Fibroblast of lung (primary cell): ENCODE measurements at regions not wholly inside any gene's neighbourhood (a gene's known extent, or its start where the extent isn't known, plus 50 kb on each side); places are given as distances from the start of the nearest gene placed in this dataset.

Experiments used
- DNase-seq, 2 donors: peaks; one replicate each; pipeline versions ENCODE4 v3.0.0 to v3.0.0-alpha.2; 2010; ENCODE audit warnings: low read depth in 2 of 2
- H2AFZ ChIP-seq: 2 replicates; pipeline ENCODE4 v1.5.1; 2012; ENCODE audit warnings: low read length, control low read depth, inconsistent platforms
- H3K27ac ChIP-seq: 2 replicates; pipeline ENCODE4 v1.5.1; 2011; ENCODE audit warnings: low read length, control low read depth; ENCODE audit not compliant: insufficient read depth
- H3K27me3 ChIP-seq: 2 replicates; pipeline ENCODE4 v1.5.1; 2011; ENCODE audit warnings: mild to moderate bottlenecking, low read length; ENCODE audit not compliant: control insufficient read depth, insufficient read depth
- H3K36me3 ChIP-seq: 2 replicates; pipeline ENCODE4 v1.5.1; 2011; ENCODE audit warnings: low read length; ENCODE audit not compliant: control insufficient read depth, insufficient read depth
- H3K4me1 ChIP-seq: 2 replicates; pipeline ENCODE4 v1.5.1; 2011; ENCODE audit warnings: low read length; ENCODE audit not compliant: control insufficient read depth, insufficient read depth; ENCODE audit errors: extremely low read depth
- H3K4me2 ChIP-seq: 2 replicates; pipeline ENCODE4 v1.5.1; 2011; ENCODE audit warnings: low read length, control low read depth; ENCODE audit not compliant: insufficient read depth; ENCODE audit errors: extremely low read depth
- H3K4me3 ChIP-seq, 4 experiments: fragments of 200-600 bp in 1 of 4; sonication (generic) in 1 of 4; replicated peaks in 1 of 4; 2 replicates each; pipeline ENCODE4 v1.5.1; 2011 to 2016; ENCODE audit warnings: low read length in 4 of 4, low read depth in 3 of 4, mild to moderate bottlenecking in 3 of 4, control low read depth in 2 of 4, inconsistent platforms in 1 of 4, mixed read lengths in 1 of 4; ENCODE audit not compliant: insufficient read depth in 1 of 4; ENCODE audit errors: control extremely low read depth in 1 of 4
- H3K79me2 ChIP-seq: 2 replicates; pipeline ENCODE4 v1.5.1; 2012; ENCODE audit warnings: mild to moderate bottlenecking, low read length, inconsistent platforms; ENCODE audit not compliant: control insufficient read depth, insufficient read depth
- H3K9ac ChIP-seq: 2 replicates; pipeline ENCODE4 v1.5.1; 2011; ENCODE audit warnings: mild to moderate bottlenecking, low read length, control low read depth; ENCODE audit not compliant: insufficient read depth
- H3K9me3 ChIP-seq: 2 replicates; pipeline ENCODE4 v1.5.1; 2012; ENCODE audit warnings: low read depth, low read length; ENCODE audit not compliant: control insufficient read depth, insufficient read depth
- H4K20me1 ChIP-seq: 2 replicates; pipeline ENCODE4 v1.5.1; 2011; ENCODE audit warnings: low read length; ENCODE audit not compliant: control insufficient read depth, insufficient read depth; ENCODE audit errors: extremely low read depth
- CTCF ChIP-seq, 2 donors: IDR thresholded peaks in 1 of 2; conservative IDR thresholded peaks in 1 of 2; 1 replicate in 1 of 2; 2 replicates in 1 of 2; pipeline ENCODE4 v1.5.1; 2011 to 2012; ENCODE audit warnings: low read length in 2 of 2, control low read depth in 1 of 2, inconsistent platforms in 1 of 2, low read depth in 1 of 2, mild to moderate bottlenecking in 1 of 2
- EZH2 ChIP-seq: IDR thresholded peaks from 2 replicates; pipeline ENCODE4 v1.5.1; 2012; ENCODE audit warnings: low read length, control low read depth, mild to moderate bottlenecking; ENCODE audit errors: missing control alignments

DNA sequence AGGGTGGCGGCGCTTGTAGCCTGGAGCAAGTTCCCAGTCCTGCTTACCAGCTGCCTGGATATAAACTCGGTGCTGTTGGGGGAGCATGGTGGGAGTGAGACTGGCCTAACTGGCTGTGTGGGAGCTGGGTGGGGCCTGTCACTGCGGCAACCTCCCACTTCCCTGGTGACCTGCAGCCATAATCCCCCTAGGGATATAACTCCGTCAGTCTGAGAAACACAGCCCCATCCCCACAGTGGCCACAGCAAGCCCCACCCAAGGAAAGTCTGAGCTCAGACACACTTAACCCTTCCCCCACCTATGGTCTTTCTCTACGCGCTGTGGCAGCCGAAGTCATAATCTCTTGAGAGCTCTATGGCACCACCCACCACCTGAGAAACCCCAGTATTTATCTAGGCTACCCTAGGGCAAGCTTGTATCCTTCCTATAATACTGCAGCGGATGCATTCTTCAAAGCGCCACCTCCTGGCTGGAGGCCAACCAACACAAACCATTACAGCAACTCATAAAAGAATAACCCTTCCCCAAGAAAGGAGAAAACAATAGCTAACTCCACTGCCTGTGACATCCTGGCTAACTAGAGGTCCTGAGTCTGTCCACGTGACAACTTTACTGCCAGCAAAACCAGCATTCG is 57.4 kb downstream of the ZNF648 start:
- Histone ChIP-seq H3K4me3 (no peak overlapping the region), H4K20me1 (no peaks in the 10 kb centered on the region), H3K4me1 (no peaks in the 10 kb centered on the region), H3K4me2 (no peak overlapping the region), H3K9ac (no peak overlapping the region), H3K9me3 (no peaks in the 10 kb centered on the region), H3K36me3 (no peaks in the 10 kb centered on the region), H3K27me3 (no peaks in the 10 kb centered on the region), H3K79me2 (no peaks in the 10 kb centered on the region), H3K27ac (no peak overlapping the region), H2AFZ (no peak overlapping the region)
- no peak for DNase-seq
- TF ChIP-seq EZH2: no peak
- TF ChIP-seq CTCF (conservative IDR thresholded peaks at IDR 0.05 in 1 of 2, IDR thresholded peaks at IDR 0.05 in 1 of 2; ENCODE audit: low read depth in 1 of 2, low read length in 2 of 2): no peak

DNA sequence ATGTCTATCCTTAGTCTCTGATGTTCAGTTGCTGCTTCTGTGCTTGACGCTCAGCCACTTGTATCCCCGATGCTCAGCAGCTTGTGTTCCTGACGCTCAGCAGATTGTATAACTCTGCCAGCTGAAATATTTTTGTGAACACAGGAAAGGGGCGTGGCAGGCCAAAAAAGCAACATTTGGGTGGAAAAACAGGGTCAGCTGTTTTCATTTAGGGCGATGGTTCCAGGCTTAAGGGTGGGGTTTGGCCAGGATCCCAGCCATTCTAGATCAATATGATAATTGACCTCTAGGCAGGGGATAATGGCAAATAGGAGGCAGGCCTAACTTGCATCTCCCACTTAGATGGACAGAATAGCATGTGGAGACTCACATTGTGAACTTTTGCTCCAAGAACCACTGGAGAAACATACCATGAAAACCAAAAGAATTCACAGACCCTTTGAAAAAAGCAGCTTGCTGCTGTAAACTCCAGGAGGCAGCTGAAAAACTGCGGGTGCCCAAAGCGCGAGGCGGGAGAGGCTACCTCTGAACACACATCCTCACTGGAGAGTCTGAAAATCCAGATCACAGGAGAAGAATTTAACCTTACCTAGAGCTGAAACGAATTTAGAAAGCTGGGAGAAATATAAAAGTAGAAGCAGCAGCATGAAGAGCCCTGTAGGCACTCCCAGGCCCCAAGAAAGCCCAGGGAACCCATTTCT is 58.3 kb downstream of the ZNF648 start:
- Histone ChIP-seq H2AFZ (no peak overlapping the region), H3K27ac (no peak overlapping the region)

DNA sequence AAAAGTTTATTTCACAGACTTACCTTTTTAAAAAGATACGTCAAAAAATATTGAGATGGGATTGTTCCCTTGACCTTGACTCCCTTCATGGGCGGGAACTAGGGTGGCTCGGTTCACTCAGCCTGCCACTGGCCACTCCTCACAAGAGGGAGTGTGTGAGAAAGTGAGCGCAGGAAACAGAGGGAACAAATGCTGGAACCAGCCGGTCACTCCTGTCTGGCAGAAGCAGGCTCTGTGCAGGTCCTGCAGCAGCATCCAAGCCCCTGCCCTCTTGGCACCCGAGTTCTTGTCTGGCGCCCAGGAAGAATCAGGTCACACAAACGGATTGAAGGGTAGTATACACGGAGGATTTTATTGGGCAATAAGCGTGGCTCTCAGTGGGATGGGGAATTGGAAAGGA is 58.9 kb downstream of the ZNF648 start:
- H4K20me1 ChIP-seq: no peaks in the 10 kb centered on the region
- no peak overlapping the region for H2AFZ ChIP-seq
- no peak overlapping the region for H3K27ac ChIP-seq
- no peak for TF ChIP-seq EZH2
- H3K9me3 ChIP-seq: no peaks in the 10 kb centered on the region
- DNase-seq: no peak
- H3K27me3 ChIP-seq: no peaks in the 10 kb centered on the region
- H3K4me3 ChIP-seq: no peak overlapping the region
- no peaks in the 10 kb centered on the region for H3K4me1 ChIP-seq
- H3K4me2 ChIP-seq: no peak overlapping the region
- no peak overlapping the region for H3K9ac ChIP-seq
- no peaks in the 10 kb centered on the region for H3K79me2 ChIP-seq
- H3K36me3 ChIP-seq: no peaks in the 10 kb centered on the region

More for the DNA sequence above, 58.3 kb downstream of the ZNF648 start:
- H3K4me1 ChIP-seq: no peaks in the 10 kb centered on the region
- no peak for DNase-seq
- H3K36me3 ChIP-seq: no peaks in the 10 kb centered on the region
- H3K27me3 ChIP-seq: no peaks in the 10 kb centered on the region
- no peaks in the 10 kb centered on the region for H4K20me1 ChIP-seq
- H3K9ac ChIP-seq: no peak overlapping the region
- H3K4me3 ChIP-seq: no peak overlapping the region
- no peaks in the 10 kb centered on the region for H3K9me3 ChIP-seq
- TF ChIP-seq CTCF (conservative IDR thresholded peaks at IDR 0.05 in 1 of 2, IDR thresholded peaks at IDR 0.05 in 1 of 2; ENCODE audit: low read depth in 1 of 2, low read length in 2 of 2) (no peak), EZH2 (no peak)
- no peaks in the 10 kb centered on the region for H3K79me2 ChIP-seq
- no peak overlapping the region for H3K4me2 ChIP-seq
